SKM-1 treated with dmso at 0.1 percent for 144 hours (cell line): ENCODE measurements at regions not wholly inside any gene's neighbourhood (a gene's known extent, or its start where the extent isn't known, plus 50 kb on each side); places are given as distances from the start of the nearest gene placed in this dataset.

Experiments used
- DNase-seq: peaks from one replicate; lab custom pipeline; 2025; ENCODE audit not compliant: unreplicated experiment; lab: John Stamatoyannopoulos, UW

- DNase-seq: no peak
Measured at GRCh38 chr2:2751715-2752315, 420.7 kb upstream of the MYT1L start.

GRCh38 chr2:2750867-2751714 is 420.0 kb upstream of the MYT1L start:
- no peak for DNase-seq

- no peak for DNase-seq
Measured at GRCh38 chr2:2749206-2749598, 418.1 kb upstream of the MYT1L start.

- DNase-seq: no peak
Measured at GRCh38 chr2:2748399-2749205, 417.5 kb upstream of the MYT1L start.

- DNase-seq: no peak
Measured at GRCh38 chr2:2747797-2748301, 416.8 kb upstream of the MYT1L start.

- no peak for DNase-seq
Measured at GRCh38 chr2:2746731-2747130, 415.7 kb upstream of the MYT1L start.

- no peak for DNase-seq
Measured at GRCh38 chr2:2744958-2745715, 414.1 kb upstream of the MYT1L start.

- DNase-seq: no peak
Measured at GRCh38 chr2:2744107-2744506, 413.0 kb upstream of the MYT1L start.

GRCh38 chr2:2743164-2743571 is 412.1 kb upstream of the MYT1L start:
- DNase-seq: no peak

GRCh38 chr2:2742726-2743125 is 411.7 kb upstream of the MYT1L start:
- no peak for DNase-seq

GRCh38 chr2:2740238-2740775 is 409.2 kb upstream of the MYT1L start:
- DNase-seq: no peak

GRCh38 chr2:2739231-2739795 is 408.2 kb upstream of the MYT1L start:
- DNase-seq: no peak

GRCh38 chr2:2738684-2739083 is 407.6 kb upstream of the MYT1L start:
- DNase-seq: no peak

- DNase-seq: no peak
Measured at GRCh38 chr2:2738276-2738675, 407.2 kb upstream of the MYT1L start.

- DNase-seq: no peak
Measured at GRCh38 chr2:2735041-2735440, 404.0 kb upstream of the MYT1L start.

- DNase-seq: no peak
Measured at GRCh38 chr2:2734308-2734707, 403.2 kb upstream of the MYT1L start.

- DNase-seq: no peak
Measured at GRCh38 chr2:2733818-2734217, 402.7 kb upstream of the MYT1L start.

GRCh38 chr2:2732331-2733119 is 401.4 kb upstream of the MYT1L start:
- DNase-seq: no peak

GRCh38 chr2:2731816-2732284 is 400.8 kb upstream of the MYT1L start:
- DNase-seq: no peak
